Calu3 (cell line): ENCODE measurements at regions not wholly inside any gene's neighbourhood (a gene's known extent, or its start where the extent isn't known, plus 50 kb on each side); places are given as distances from the start of the nearest gene placed in this dataset.

Experiments
- BruUV-seq: library from RNA; stranded (reverse); fragments of 400-500 nt; replicated peaks from 2 replicates; lab custom pipeline; 2021; lab: Mats Ljungman, UMichigan
- CTCF ChIA-PET: fragments of 300-600 bp; sonication (Branson Sonifier 250); formaldehyde crosslinking; loops from one replicate; lab custom pipeline; 2022; ENCODE audit warnings: antibody characterized with exemption; lab: Charles Lee
- DNase-seq: peaks from one replicate; pipeline ENCODE4 v3.0.0; 2022
- H3K27ac Mint-ChIP-seq: one replicate; pipeline ENCODE4 v1.8.0; 2022; ENCODE audit warnings: mixed read lengths; ENCODE audit not compliant: unreplicated experiment
- H3K27me3 Mint-ChIP-seq: one replicate; pipeline ENCODE4 v1.8.0; 2022; ENCODE audit warnings: mixed read lengths; ENCODE audit not compliant: unreplicated experiment
- H3K36me3 Mint-ChIP-seq: one replicate; pipeline ENCODE4 v1.8.0; 2022; ENCODE audit warnings: mild to moderate bottlenecking, moderate library complexity, mixed read lengths; ENCODE audit not compliant: insufficient read depth, unreplicated experiment
- H3K4me1 Mint-ChIP-seq: one replicate; pipeline ENCODE4 v1.8.0; 2022; ENCODE audit warnings: mild to moderate bottlenecking, low read depth, mixed read lengths; ENCODE audit not compliant: unreplicated experiment
- H3K4me3 Mint-ChIP-seq: one replicate; pipeline ENCODE4 v1.8.0; 2022; ENCODE audit warnings: mild to moderate bottlenecking, low read depth, moderate library complexity, mixed read lengths; ENCODE audit not compliant: unreplicated experiment
- H3K9me3 Mint-ChIP-seq: one replicate; pipeline ENCODE4 v1.8.0; 2022; ENCODE audit warnings: low read depth, mixed read lengths; ENCODE audit not compliant: unreplicated experiment
- intact Hi-C: fragments of 100-400 bp; cut with micrococcal nuclease; formaldehyde crosslinking; loops from one replicate; pipeline ENCODE4 v1.10.0; 2022; ENCODE audit not compliant: unreplicated experiment
- TF ChIP-seq, protein P1 (sequence below): fragments of 200-600 bp; IDR thresholded peaks from one replicate; pipeline ENCODE4 v1.8.0; 2022; ENCODE audit warnings: antibody characterized with exemption; ENCODE audit not compliant: unreplicated experiment

DNA sequence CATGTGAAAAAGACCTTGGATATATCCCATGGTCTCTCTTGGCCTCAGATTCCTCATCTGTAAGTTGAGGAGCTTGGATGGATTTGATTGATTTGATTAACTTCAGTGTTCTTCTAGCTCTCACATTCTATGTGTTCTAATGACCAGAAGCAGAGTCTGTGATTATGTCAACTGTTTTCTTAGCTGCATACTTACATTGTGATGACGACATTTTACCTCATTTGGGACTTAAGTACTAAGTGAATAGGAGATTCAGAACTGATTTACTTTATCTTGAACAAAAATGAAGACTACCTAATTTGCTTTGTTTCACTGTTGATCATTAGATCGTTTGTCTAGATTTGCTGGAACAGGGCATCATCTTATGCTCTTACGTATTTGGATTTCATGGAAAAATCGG lies 427.7 kb downstream of the SH3GL2 start:
- no peaks in the 10 kb centered on the region for H3K9me3 Mint-ChIP-seq
- intact Hi-C loops: no loop called here
- TF ChIP-seq, protein P1, sequence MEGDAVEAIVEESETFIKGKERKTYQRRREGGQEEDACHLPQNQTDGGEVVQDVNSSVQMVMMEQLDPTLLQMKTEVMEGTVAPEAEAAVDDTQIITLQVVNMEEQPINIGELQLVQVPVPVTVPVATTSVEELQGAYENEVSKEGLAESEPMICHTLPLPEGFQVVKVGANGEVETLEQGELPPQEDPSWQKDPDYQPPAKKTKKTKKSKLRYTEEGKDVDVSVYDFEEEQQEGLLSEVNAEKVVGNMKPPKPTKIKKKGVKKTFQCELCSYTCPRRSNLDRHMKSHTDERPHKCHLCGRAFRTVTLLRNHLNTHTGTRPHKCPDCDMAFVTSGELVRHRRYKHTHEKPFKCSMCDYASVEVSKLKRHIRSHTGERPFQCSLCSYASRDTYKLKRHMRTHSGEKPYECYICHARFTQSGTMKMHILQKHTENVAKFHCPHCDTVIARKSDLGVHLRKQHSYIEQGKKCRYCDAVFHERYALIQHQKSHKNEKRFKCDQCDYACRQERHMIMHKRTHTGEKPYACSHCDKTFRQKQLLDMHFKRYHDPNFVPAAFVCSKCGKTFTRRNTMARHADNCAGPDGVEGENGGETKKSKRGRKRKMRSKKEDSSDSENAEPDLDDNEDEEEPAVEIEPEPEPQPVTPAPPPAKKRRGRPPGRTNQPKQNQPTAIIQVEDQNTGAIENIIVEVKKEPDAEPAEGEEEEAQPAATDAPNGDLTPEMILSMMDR: no peak
- CTCF ChIA-PET: no interaction called here
- no peaks in the 10 kb centered on the region for H3K4me1 Mint-ChIP-seq
- no peak overlapping the region for H3K4me3 Mint-ChIP-seq
- no peaks in the 10 kb centered on the region for H3K27me3 Mint-ChIP-seq
- no TSS peak for BruUV-seq
- H3K36me3 Mint-ChIP-seq: no peaks in the 10 kb centered on the region
- DNase-seq: no peak
- no peak overlapping the region for H3K27ac Mint-ChIP-seq

DNA sequence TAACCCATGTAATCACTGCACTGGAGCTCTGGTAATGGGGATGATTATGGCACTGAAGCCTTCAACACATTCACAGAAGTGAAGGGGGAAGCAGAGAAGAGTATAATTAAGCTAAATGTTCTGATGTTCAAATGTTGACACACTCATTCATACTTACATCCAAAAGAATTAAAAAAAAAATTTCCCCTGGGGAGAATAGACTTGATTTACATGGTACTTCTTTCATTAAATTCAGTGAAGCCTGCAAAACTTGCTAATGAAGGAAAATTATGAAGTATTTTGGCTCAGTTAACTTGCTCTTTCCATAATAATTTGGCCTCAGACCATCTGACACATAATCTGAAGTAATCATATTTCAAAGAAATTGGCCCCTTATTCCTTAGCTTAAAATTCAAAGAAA lies 428.8 kb downstream of the SH3GL2 start:
- intact Hi-C loops: no loop called here
- H3K4me3 Mint-ChIP-seq: no peak overlapping the region

DNA sequence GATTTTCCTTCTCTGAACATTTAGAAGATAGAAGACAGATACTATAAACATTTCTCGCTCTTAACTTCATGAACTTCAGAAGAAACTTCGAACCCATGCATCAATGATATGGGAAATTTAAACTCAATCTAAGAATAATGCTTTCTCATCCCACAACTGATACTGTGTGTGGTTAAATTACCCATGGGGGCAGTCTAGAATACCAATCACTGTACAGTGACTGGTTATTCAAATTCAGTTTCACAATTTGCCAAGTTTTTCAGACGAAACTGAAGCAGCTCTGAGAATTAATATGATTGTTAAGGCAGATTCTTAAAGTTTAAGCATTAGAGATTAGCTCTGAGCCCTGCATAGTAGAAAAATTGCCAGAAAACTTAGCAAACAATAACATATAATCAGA lies 431.0 kb downstream of the SH3GL2 start:
- H3K9me3 Mint-ChIP-seq: no peaks in the 10 kb centered on the region
- BruUV-seq: no TSS peak
- DNase-seq: no peak
- TF ChIP-seq, protein P1: no peak
- H3K4me1 Mint-ChIP-seq: no peaks in the 10 kb centered on the region
- H3K4me3 Mint-ChIP-seq: no peak overlapping the region
- H3K27ac Mint-ChIP-seq: no peak overlapping the region
- H3K36me3 Mint-ChIP-seq: no peaks in the 10 kb centered on the region
- intact Hi-C loops: no loop called here
- CTCF ChIA-PET: interaction anchor here (0.6 kb wide), 1 partner anchor 1209 kb away, joined by 9 read pairs; no protein-coding TSS in a partner anchor
- no peaks in the 10 kb centered on the region for H3K27me3 Mint-ChIP-seq

More for the DNA sequence above, 428.8 kb downstream of the SH3GL2 start:
- Mint-ChIP-seq H3K9me3 (no peaks in the 10 kb centered on the region), H3K36me3 (no peaks in the 10 kb centered on the region), H3K27me3 (no peaks in the 10 kb centered on the region), H3K4me1 (no peaks in the 10 kb centered on the region), H3K27ac (no peak overlapping the region)
- TF ChIP-seq, protein P1: no peak
- no TSS peak for BruUV-seq
- CTCF ChIA-PET: no interaction called here
- DNase-seq: no peak

DNA sequence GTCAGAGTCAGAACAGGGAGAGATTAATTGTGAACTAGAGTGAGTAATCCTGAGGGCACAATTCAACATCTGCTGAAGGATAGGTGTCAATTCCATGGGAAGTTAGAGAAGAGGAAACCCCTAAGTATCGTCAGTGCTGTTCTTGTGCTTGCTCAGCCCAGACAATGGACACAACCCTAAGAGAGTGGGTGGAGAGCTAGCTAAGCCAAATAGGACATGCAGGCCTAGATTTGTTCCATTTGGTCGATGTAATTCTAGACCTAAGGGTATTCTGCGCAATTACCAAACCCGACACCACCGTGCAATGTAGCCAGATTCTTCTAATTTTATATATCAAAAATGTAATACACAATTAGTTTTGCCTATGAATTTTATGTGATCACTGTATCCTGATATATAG lies 431.6 kb downstream of the SH3GL2 start:
- DNase-seq: no peak
- Mint-ChIP-seq H3K27me3 (no peaks in the 10 kb centered on the region), H3K36me3 (no peaks in the 10 kb centered on the region), H3K4me1 (no peaks in the 10 kb centered on the region), H3K27ac (no peak overlapping the region), H3K4me3 (no peak overlapping the region), H3K9me3 (no peaks in the 10 kb centered on the region)
- intact Hi-C loops: no loop called here
- CTCF ChIA-PET: interaction anchor here (0.6 to 0.8 kb wide), 2 partner anchors 112 to 1209 kb away, joined by 4 to 9 read pairs; no protein-coding TSS in a partner anchor
- TF ChIP-seq, protein P1: no peak
- no TSS peak for BruUV-seq
